ENCODE measurements at regions not wholly inside any gene's neighbourhood (a gene's known extent, or its start where the extent isn't known, plus 50 kb on each side); places are given as distances from the start of the nearest gene placed in this dataset.

DNA sequence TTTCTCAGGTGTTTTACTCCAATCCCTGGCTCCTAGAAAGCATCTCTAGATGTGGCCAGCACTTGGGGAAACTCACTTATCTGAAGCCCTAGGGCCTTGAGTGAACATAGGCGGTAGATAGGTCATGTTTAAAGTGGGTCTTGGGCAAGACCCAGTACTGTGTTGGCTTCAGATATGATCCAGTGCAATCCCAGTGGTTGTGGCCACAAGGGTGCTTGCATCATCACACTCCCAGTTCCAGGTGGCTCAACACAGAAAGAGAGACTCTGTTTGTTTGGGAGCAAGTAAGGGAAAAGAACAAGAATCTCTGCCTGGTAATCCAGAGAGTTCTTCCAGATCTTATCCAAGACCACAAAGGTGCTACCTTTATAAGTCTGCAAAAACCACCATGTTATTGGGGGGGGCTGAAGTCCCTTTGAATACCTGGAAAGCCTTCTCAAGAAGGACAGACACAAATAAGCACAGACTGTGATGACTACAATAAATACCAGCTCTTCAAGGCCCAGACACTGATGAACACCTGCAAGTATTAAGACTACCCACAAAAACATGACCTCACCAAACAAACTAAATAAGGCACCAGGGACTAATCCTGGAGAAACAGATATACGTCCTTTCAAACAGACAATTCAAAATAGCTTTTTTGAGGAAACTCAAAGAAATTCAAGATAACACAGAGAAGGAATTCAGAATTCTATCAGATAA lies 114.7 kb downstream of the LURAP1L start:
- TF ChIP-seq, protein P1, sequence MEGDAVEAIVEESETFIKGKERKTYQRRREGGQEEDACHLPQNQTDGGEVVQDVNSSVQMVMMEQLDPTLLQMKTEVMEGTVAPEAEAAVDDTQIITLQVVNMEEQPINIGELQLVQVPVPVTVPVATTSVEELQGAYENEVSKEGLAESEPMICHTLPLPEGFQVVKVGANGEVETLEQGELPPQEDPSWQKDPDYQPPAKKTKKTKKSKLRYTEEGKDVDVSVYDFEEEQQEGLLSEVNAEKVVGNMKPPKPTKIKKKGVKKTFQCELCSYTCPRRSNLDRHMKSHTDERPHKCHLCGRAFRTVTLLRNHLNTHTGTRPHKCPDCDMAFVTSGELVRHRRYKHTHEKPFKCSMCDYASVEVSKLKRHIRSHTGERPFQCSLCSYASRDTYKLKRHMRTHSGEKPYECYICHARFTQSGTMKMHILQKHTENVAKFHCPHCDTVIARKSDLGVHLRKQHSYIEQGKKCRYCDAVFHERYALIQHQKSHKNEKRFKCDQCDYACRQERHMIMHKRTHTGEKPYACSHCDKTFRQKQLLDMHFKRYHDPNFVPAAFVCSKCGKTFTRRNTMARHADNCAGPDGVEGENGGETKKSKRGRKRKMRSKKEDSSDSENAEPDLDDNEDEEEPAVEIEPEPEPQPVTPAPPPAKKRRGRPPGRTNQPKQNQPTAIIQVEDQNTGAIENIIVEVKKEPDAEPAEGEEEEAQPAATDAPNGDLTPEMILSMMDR (IDR thresholded peaks at IDR 0.05), result no peak
- TF ChIP-seq POLR2A (IDR thresholded peaks at IDR 0.05), result no peak

Measured in thyroid gland (tissue), 4 donors.